ENCODE measurements at regions not wholly inside any gene's neighbourhood (a gene's known extent, or its start where the extent isn't known, plus 50 kb on each side); places are given as distances from the start of the nearest gene placed in this dataset.
"Not testable (repeated sequence)": the region's sequence is repeated elsewhere in the genome, so short reads cannot be mapped to it uniquely, and the experiment has no call there.

GRCh38 chr1:166390366-166391033 lies 223.7 kb upstream of the FAM78B start:
- DNase-seq, result peak in 1 of 58 donors; percentile 1

- no peak for DNase-seq
Measured at GRCh38 chr1:166391279-166392066, 224.7 kb upstream of the FAM78B start.

- no peak for DNase-seq
Measured at GRCh38 chr1:166395729-166396128, 228.9 kb upstream of the FAM78B start.

- DNase-seq, result not testable (repeated sequence)
Measured at GRCh38 chr1:166409253-166410082, 242.7 kb upstream of the FAM78B start.

- DNase-seq, result no peak
Measured at GRCh38 chr1:166410083-166410385, 243.2 kb upstream of the FAM78B start.

GRCh38 chr1:166416831-166417230 lies 250.0 kb upstream of the FAM78B start:
- DNase-seq, result peak in 1 of 58 donors; percentile 1

- peak in 1 of 58 donors; percentile 4 for DNase-seq
Measured at GRCh38 chr1:166418344-166418933, 251.6 kb upstream of the FAM78B start.

GRCh38 chr1:166422586-166422985 lies 255.8 kb upstream of the FAM78B start:
- peak in 12 of 58 donors; percentile 1 to 36 (median 12) for DNase-seq

- DNase-seq, result no peak
Measured at GRCh38 chr1:166432655-166433054, 265.9 kb upstream of the FAM78B start.

GRCh38 chr1:166433404-166434304 lies 266.9 kb upstream of the FAM78B start:
- peak in 4 of 58 donors; percentile 1 to 16 (median 4) for DNase-seq

- DNase-seq, result no peak
Measured at GRCh38 chr1:166457700-166458099, 290.9 kb upstream of the FAM78B start.

- no peak for DNase-seq
Measured at GRCh38 chr1:166464333-166464732, 297.5 kb upstream of the FAM78B start.

- DNase-seq, result no peak
Measured at GRCh38 chr1:166470014-166470413, 303.2 kb upstream of the FAM78B start.

GRCh38 chr1:166470441-166470840 lies 303.6 kb upstream of the FAM78B start:
- no peak for DNase-seq

- no peak for DNase-seq
Measured at GRCh38 chr1:166471359-166471758, 304.6 kb upstream of the FAM78B start.

- peak in 28 of 58 donors; percentile 1 to 71 (median 12) for DNase-seq
Measured at GRCh38 chr1:166479052-166479631, 312.3 kb upstream of the FAM78B start.

GRCh38 chr1:166484471-166484870 lies 317.7 kb upstream of the FAM78B start:
- DNase-seq, result no peak

GRCh38 chr1:166484871-166485270 lies 318.1 kb upstream of the FAM78B start:
- no peak for DNase-seq

- no peak for DNase-seq
Measured at GRCh38 chr1:166485620-166486019, 318.8 kb upstream of the FAM78B start.

GRCh38 chr1:166488327-166488726 lies 321.5 kb upstream of the FAM78B start:
- no peak for DNase-seq

All from anterior cingulate cortex (tissue), 58 donors.